Stimulated activated effector memory CD8-positive, alpha-beta T cell treated with anti-CD3 and anti-CD28 coated beads, Interleukin-12 subunit alpha, Interleukin-12 subunit beta, amount 100 ng/mL, for 72 hours (primary cell): ENCODE measurements at regions not wholly inside any gene's neighbourhood (a gene's known extent, or its start where the extent isn't known, plus 50 kb on each side); places are given as distances from the start of the nearest gene placed in this dataset.

Experiments
- ATAC-seq: fragments of 150-1000 bp; cut with Tn5 transposase; 2 replicates; pipeline ENCODE4 v1.10.0; 2021
- DNase-seq, 2 donors: peaks; one replicate each; pipeline ENCODE4 v3.0.0; 2021 to 2022; ENCODE audit warnings: low spot score in 2 of 2
- H3K27ac Mint-ChIP-seq: one replicate; pipeline ENCODE4 v1.8.0; 2022; ENCODE audit warnings: mild to moderate bottlenecking, mixed read lengths
- H3K36me3 Mint-ChIP-seq: one replicate; pipeline ENCODE4 v1.8.0; 2022; ENCODE audit warnings: mild to moderate bottlenecking, mixed read lengths
- H3K4me1 Mint-ChIP-seq: one replicate; pipeline ENCODE4 v1.8.0; 2022; ENCODE audit warnings: mixed read lengths
- H3K4me3 Mint-ChIP-seq: one replicate; pipeline ENCODE4 v1.8.0; 2022; ENCODE audit warnings: mild to moderate bottlenecking, mixed read lengths
- H3K9me3 Mint-ChIP-seq: one replicate; pipeline ENCODE4 v1.8.0; 2022; ENCODE audit warnings: mixed read lengths

DNA sequence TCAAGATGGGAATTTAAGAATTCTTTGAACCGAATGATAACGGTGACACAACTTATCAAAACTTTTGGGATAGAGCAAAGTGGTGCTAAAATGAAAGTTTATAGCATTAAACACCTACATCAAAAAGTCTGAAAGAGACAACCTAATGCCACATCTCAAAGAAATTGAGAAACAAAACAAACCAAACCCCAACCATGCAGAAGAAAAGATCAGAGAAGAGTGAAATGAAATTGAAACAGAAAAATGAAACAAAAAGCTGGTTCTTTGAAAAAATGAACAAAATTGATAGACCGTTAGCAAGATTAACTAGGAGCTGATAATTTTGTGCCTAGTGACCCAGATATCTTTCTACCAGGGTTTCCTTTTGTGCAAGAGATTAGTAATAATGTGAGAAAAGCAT, 248.0 kb upstream of the EYS start:
- Mint-ChIP-seq H3K9me3 (peaks cover 19% of the 10 kb centered on the region), H3K36me3 (no peaks in the 10 kb centered on the region), H3K27ac (no peak overlapping the region), H3K4me1 (no peaks in the 10 kb centered on the region), H3K4me3 (no peak overlapping the region)
- DNase-seq (no peak), ATAC-seq (no peak)

DNA sequence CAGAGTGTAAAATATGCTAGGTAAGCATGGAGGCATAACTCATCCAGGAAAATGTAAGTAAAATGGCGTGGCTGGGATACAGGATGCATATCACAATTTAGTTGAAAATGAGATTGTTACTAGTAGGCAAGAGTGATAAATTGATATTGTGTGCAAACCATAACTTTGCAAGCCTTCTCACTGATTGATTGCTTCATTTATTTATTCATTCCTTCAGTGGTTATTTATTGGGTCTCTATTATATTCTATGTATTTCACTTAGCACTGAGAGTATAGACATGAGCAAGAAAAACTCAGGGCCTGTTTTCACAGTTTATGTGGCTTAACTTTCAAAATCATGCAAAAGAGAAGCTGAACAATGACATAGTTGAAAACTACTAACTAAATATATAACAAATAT, 241.0 kb upstream of the EYS start:
- H3K4me1 Mint-ChIP-seq = no peaks in the 10 kb centered on the region
- H3K36me3 Mint-ChIP-seq = no peaks in the 10 kb centered on the region
- H3K27ac Mint-ChIP-seq = no peak overlapping the region
- H3K9me3 Mint-ChIP-seq = peaks cover 20% of the 10 kb centered on the region
- DNase-seq (no peak), ATAC-seq (no peak)
- no peak overlapping the region for H3K4me3 Mint-ChIP-seq

DNA sequence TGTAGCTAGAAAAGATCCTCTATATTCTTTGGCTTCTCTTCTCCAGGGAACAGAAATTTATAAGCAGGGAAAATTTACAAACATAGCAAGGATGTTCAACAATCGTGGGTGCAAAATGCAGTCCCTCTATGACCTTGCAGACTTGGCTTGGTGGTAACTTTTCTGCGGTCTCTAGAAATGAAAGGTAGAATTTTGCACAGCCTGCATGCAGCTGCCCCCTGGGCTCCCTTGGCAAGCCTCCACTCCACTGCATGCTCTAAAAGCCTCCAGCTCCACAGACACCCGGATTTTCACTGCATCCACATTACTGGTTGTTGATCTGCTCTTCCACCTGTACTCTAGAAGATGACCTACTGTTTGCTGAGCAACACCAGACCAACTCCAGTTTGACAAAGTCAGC, 236.5 kb upstream of the EYS start:
- ATAC-seq (no peak), DNase-seq (no peak)
- no peak overlapping the region for H3K4me3 Mint-ChIP-seq
- H3K27ac Mint-ChIP-seq = no peak overlapping the region
- H3K36me3 Mint-ChIP-seq = no peaks in the 10 kb centered on the region
- peaks cover 10% of the 10 kb centered on the region for H3K9me3 Mint-ChIP-seq
- no peaks in the 10 kb centered on the region for H3K4me1 Mint-ChIP-seq

DNA sequence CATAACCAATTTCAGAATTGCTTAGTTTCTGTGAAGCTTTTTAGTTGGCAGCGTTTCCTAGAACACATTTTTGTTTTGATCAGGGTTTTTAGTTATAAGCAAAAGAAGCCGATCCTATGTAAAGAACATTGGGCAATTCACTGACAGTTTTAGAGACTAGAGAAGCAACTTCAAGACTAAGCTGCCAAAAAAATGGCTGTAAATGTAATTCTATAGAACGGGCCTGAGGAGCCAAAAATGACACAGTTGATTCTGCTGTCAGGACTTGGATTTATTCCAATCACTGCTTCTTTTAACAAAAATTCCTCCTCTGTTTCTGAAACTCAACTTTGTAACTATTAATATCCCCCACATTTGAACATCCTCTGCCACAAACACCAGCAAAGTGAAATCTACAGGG, 236.0 kb upstream of the EYS start:
- Mint-ChIP-seq H3K4me3 (no peak overlapping the region), H3K4me1 (no peaks in the 10 kb centered on the region), H3K27ac (no peak overlapping the region), H3K9me3 (peaks cover 10% of the 10 kb centered on the region), H3K36me3 (no peaks in the 10 kb centered on the region)
- DNase-seq = no peak
- no peak for ATAC-seq

DNA sequence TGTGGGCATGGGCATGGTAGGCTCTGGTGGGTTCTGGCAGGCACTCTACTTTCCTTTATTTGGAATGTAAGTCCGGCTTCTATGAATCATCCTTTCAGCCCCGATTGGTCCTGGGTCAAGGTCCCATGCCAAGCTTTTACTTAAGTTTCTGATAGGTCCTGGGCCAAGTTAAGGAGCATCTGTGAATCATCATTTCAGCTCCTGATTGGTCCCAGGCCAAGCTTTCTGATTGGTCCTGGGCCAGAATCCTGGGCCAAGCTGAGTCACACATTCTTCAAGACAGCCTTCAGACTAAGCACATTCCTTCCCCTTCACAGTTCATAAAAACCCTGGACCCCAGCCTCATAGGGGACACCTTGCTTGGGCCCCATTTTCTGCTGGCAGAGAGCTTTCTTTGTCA, 231.0 kb upstream of the EYS start:
- H3K9me3 Mint-ChIP-seq = peaks cover 8% of the 10 kb centered on the region
- H3K36me3 Mint-ChIP-seq = no peaks in the 10 kb centered on the region
- ATAC-seq (no peak), DNase-seq (no peak)
- H3K4me1 Mint-ChIP-seq = no peaks in the 10 kb centered on the region
- H3K27ac Mint-ChIP-seq = no peak overlapping the region
- no peak overlapping the region for H3K4me3 Mint-ChIP-seq

DNA sequence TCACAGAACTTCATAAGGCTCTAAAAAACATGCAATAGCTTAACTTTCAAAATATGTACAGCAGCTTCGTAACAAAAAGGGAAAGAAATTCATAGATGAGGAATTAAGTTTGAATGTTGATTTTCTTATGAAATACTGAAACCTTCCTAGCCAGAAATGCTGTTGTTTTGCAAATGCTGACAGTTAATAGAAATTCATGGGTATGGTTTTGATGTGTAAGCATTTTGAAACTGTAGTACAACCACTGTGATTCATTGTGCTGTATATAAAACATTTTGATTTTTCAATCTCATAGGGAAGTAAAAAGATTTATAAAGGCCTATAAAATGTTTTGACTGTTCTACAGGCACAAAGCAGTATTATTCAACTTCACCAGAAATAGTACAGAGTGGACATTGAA, 228.4 kb upstream of the EYS start:
- no peak for DNase-seq
- no peak for ATAC-seq
- Mint-ChIP-seq H3K9me3 (peaks cover 8% of the 10 kb centered on the region), H3K27ac (no peak overlapping the region), H3K36me3 (no peaks in the 10 kb centered on the region), H3K4me3 (no peak overlapping the region), H3K4me1 (no peaks in the 10 kb centered on the region)

DNA sequence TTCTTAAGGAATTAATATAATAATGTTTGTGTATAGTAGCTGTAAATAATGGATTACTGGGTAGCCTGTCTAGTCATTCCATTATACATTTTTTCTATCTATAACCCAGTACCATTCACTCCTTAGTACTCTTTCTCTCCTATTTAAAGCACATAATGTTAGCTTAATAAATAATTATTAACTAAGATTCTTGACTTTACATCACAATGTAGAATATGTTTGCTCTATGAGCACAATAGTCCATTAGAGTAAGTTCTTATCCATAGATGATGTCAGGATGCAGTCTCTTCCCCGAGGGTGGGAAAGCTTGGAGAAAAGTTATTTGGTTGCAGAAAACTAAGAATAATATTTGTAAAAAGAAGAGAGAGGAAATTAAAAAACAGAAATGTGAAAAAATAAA, 226.4 kb upstream of the EYS start:
- H3K9me3 Mint-ChIP-seq = peaks cover 8% of the 10 kb centered on the region
- H3K27ac Mint-ChIP-seq = no peak overlapping the region
- H3K4me1 Mint-ChIP-seq = no peaks in the 10 kb centered on the region
- no peak overlapping the region for H3K4me3 Mint-ChIP-seq
- H3K36me3 Mint-ChIP-seq = no peaks in the 10 kb centered on the region
- DNase-seq = no peak
- ATAC-seq = no peak

DNA sequence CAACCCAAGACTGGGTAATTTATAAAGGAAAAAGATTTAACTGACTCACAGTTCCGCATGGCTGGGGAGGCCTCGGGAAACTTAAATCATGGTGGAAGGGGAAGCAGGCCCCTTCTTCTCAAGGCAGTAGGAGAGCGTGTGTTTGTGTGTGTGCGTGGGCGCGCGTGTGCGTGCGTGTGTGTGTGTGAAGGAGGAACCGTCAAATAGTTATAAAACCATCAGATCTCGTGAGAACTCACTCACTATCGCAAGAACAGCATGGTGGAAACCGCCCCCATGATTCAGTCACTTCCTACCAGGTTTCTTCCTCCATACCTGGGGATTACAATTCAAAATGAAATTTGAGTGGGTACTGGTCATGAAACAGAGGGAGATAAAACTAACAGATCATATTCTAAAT, 220.1 kb upstream of the EYS start:
- Mint-ChIP-seq H3K36me3 (no peaks in the 10 kb centered on the region), H3K9me3 (peaks cover 10% of the 10 kb centered on the region), H3K4me3 (no peak overlapping the region), H3K27ac (no peak overlapping the region), H3K4me1 (no peaks in the 10 kb centered on the region)
- DNase-seq (no peak), ATAC-seq (no peak)

DNA sequence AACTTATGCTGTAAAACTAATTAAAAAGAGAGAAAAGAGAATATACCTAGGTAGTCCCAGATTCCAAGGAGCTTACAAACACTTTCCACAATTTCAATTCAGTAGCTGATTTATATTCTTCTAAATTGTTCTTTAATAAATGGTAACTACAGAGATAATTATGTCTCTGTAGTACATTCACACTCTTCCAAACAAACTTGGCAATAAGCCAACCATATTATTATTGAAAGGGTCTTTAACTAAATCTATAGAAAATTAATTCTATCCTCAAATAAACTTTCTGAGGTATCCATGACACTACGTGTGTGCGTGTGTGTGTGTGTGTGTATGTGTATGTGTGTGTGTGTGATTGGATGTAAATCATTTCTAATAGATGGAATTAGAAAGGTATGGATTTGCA, 217.4 kb upstream of the EYS start:
- no peaks in the 10 kb centered on the region for H3K36me3 Mint-ChIP-seq
- no peaks in the 10 kb centered on the region for H3K4me1 Mint-ChIP-seq
- no peak overlapping the region for H3K27ac Mint-ChIP-seq
- no peak for ATAC-seq
- H3K4me3 Mint-ChIP-seq = no peak overlapping the region
- peaks cover 16% of the 10 kb centered on the region for H3K9me3 Mint-ChIP-seq
- DNase-seq = no peak

DNA sequence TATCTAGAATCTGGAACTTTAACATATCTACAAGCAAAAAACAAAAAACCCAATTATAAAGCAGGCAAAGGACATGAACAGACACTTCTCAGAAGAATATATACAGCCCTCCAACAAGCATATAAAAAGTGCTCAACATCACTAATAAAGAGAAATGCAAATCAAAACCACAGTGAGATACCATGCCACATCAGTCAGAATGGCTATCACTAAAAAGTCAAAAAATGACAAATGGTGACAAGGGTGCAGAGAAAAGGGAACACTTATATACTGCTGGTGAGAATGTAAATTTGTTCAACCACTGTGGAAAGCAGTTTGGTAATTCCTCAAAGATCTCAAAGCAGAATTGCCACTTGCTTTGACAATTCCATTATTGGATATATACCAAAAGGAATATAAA, 215.0 kb upstream of the EYS start:
- no peak for ATAC-seq
- DNase-seq = no peak
- H3K4me1 Mint-ChIP-seq = no peaks in the 10 kb centered on the region
- H3K4me3 Mint-ChIP-seq = no peak overlapping the region
- peaks cover 15% of the 10 kb centered on the region for H3K9me3 Mint-ChIP-seq
- no peak overlapping the region for H3K27ac Mint-ChIP-seq
- no peaks in the 10 kb centered on the region for H3K36me3 Mint-ChIP-seq

DNA sequence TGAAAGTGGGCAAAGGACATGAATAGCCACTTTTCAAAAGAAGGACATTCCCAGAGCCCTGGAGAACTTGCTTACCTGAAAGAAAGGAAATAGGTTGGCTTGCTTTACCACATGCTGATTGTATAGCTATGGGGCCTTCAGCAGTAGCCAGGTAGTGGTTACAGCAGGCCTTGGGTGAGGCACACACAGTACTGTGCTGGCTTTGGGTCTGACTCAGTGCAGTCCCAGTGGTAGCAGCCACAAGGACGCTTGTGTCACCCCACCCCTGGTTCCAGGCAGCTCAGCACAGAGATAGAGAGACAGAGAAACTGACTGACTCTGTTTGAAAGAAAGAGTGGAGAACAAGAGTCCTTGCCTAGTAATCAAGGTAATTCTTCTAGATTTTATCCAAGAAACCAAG, 201.0 kb upstream of the EYS start:
- peak; percentile 28 for ATAC-seq
- no peak for DNase-seq
- no peak overlapping the region for H3K27ac Mint-ChIP-seq
- H3K4me3 Mint-ChIP-seq = no peak overlapping the region
- no peaks in the 10 kb centered on the region for H3K36me3 Mint-ChIP-seq
- peaks cover 25% of the 10 kb centered on the region for H3K9me3 Mint-ChIP-seq
- H3K4me1 Mint-ChIP-seq = no peaks in the 10 kb centered on the region

DNA sequence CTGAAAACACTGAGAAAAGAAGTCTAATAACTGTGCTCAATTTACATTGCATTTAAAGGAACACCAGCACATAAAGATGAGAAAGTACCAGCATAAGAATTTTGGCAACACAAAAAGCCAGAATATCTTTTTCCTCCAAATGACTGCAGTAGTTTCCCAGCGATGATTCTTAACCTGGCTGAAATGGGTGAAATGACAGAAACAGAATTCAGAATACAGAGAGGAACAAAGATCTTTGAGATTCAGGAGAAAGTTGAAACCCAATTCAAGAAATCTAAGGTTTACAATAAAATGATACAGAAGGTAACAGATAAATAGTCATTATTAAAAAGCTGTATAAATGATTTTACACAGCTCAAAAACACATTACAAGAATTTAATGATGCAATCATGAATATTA, 197.0 kb upstream of the EYS start:
- H3K36me3 Mint-ChIP-seq = no peaks in the 10 kb centered on the region
- no peaks in the 10 kb centered on the region for H3K4me1 Mint-ChIP-seq
- H3K4me3 Mint-ChIP-seq = no peak overlapping the region
- DNase-seq = no peak
- no peak overlapping the region for H3K27ac Mint-ChIP-seq
- peaks cover 18% of the 10 kb centered on the region for H3K9me3 Mint-ChIP-seq
- ATAC-seq = no peak

DNA sequence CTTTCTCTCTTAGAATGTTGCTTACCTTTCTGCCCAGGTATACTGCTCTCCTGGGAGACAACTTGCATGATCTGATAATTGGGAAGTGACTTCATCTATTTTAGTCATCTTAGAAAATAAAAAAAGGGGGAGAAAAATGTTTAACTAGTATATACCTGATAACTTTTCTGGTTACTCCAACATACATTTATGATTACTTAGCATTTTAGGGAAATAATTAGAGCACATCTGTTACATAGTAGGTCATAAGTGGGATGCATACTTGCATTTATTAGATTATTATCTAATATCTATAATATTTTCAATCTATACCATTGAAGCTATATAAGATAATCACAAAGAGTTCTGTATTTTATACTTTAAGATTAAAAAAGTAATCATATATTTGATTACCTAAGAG, 193.9 kb upstream of the EYS start:
- H3K4me3 Mint-ChIP-seq = no peak overlapping the region
- H3K4me1 Mint-ChIP-seq = no peaks in the 10 kb centered on the region
- no peak for DNase-seq
- H3K27ac Mint-ChIP-seq = no peak overlapping the region
- H3K9me3 Mint-ChIP-seq = peaks cover 7% of the 10 kb centered on the region
- no peak for ATAC-seq
- no peaks in the 10 kb centered on the region for H3K36me3 Mint-ChIP-seq

DNA sequence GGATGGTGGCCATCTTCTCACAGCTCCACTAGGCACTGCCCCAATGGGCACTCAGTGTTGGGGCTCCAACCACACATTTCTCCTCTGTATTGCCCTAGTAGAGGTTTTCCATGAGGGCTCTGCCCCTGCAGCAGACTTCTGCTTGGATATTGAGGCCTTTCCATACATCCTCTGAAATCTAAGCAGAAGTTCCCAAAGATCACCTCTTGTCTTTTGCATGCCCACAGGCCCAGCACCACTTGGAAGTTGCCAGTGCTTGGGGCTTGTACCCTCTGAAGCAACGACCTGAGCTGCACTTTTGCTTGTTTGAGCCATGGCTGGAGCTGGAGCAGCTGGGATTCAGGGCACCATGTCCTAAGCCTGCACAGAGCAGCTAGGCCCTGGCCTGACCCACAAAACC, 189.1 kb upstream of the EYS start:
- Mint-ChIP-seq H3K9me3 (peaks cover 10% of the 10 kb centered on the region), H3K4me3 (no peak overlapping the region), H3K27ac (no peak overlapping the region), H3K4me1 (no peaks in the 10 kb centered on the region), H3K36me3 (no peaks in the 10 kb centered on the region)
- DNase-seq (no peak), ATAC-seq (no peak)

DNA sequence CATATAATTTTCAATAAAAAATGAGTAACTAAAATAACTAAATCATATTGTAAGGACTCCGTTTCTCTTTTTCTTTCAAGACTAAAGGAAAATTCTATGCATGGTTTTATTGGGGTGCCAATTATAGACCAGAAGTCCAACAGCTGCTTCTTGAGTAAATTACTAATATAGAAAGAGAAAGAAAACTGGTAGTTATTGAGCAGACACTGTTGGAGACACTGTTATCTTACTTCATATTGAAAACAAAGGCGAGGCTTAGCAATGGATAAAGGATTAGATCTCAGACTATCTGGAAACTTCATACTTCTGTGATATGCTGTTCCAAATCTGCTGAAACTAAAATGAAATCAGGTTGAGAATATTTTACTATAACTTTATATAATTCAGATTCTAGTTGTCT, 169.6 kb upstream of the EYS start:
- no peak overlapping the region for H3K4me3 Mint-ChIP-seq
- H3K27ac Mint-ChIP-seq = no peak overlapping the region
- H3K36me3 Mint-ChIP-seq = no peaks in the 10 kb centered on the region
- H3K9me3 Mint-ChIP-seq = peaks cover 8% of the 10 kb centered on the region
- no peak for ATAC-seq
- no peak for DNase-seq
- no peaks in the 10 kb centered on the region for H3K4me1 Mint-ChIP-seq

DNA sequence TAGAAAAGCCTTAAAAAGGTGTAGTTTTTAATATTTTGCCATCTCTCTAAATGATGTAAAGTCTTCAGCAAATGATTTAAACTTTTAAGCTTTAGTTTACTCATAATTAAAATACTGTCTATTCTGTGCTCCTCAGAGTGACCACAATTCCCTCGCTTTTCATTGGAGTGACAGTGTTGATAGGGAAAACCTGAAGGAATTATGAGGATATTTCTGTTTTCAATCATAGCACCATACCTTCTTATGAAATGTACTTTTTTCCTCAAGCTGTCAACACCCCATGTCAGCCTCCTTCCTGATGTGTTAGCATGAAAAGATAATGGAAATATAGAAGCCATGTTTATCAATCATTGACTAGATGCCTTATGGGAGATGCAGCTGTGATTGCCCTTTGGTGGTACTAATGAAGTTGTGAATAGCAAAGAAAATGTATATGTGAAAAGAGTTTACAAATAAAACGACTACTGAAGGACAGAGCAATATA, 145.4 kb upstream of the EYS start:
- Mint-ChIP-seq H3K27ac (no peak overlapping the region), H3K9me3 (peaks cover 14% of the 10 kb centered on the region)

DNA sequence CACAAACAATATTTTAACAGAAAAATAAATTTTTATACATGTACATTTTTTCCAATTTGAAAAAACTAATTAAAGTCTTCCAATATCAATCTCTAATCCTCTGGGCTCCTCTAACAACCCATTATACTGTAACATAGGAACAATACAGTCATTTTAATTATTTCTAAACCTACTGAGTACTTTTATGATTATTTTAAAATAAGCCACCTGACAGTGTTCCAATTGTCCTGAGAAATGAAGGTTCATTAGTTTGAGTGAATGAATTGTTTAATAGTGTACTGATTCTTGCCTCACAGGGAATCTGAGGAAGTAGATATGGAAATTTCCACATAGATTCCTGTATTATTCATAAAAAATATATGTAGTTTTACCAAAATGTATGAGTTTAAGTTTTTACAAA, 123.1 kb upstream of the EYS start:
- H3K36me3 Mint-ChIP-seq = no peaks in the 10 kb centered on the region
- peaks cover 15% of the 10 kb centered on the region for H3K9me3 Mint-ChIP-seq
- no peak overlapping the region for H3K4me3 Mint-ChIP-seq
- ATAC-seq (no peak), DNase-seq (no peak)
- H3K4me1 Mint-ChIP-seq = no peaks in the 10 kb centered on the region
- no peak overlapping the region for H3K27ac Mint-ChIP-seq

More for the DNA sequence above, 145.4 kb upstream of the EYS start:
- Mint-ChIP-seq H3K36me3 (no peaks in the 10 kb centered on the region), H3K4me3 (no peak overlapping the region), H3K4me1 (no peaks in the 10 kb centered on the region)
- no peak for DNase-seq
- ATAC-seq = no peak
